GM19043 (cell line): ENCODE measurements at regions not wholly inside any gene's neighbourhood (a gene's known extent, or its start where the extent isn't known, plus 50 kb on each side); places are given as distances from the start of the nearest gene placed in this dataset.

Source experiments
- ATAC-seq: cut with Tn5 transposase; IDR thresholded peaks from one replicate; pipeline ENCODE4 v1.9.1; 2021; ENCODE audit warnings: low read depth; ENCODE audit not compliant: unreplicated experiment

- no peak for ATAC-seq
These were observed 93.8 kb downstream of the GLRX3 start for GRCh38 chr10:130230036-130230435.

- no peak for ATAC-seq
These were observed 94.4 kb downstream of the GLRX3 start for GRCh38 chr10:130230611-130231010.

GRCh38 chr10:130231251-130231741, 95.1 kb downstream of the GLRX3 start:
- ATAC-seq = no peak

GRCh38 chr10:130232166-130233034, 96.2 kb downstream of the GLRX3 start:
- no peak for ATAC-seq

GRCh38 chr10:130233035-130233360, 96.8 kb downstream of the GLRX3 start:
- ATAC-seq = no peak

GRCh38 chr10:130233426-130233825, 97.2 kb downstream of the GLRX3 start:
- ATAC-seq = no peak

- ATAC-seq = no peak
These were observed 98.2 kb downstream of the GLRX3 start for GRCh38 chr10:130234171-130234965.

GRCh38 chr10:130236711-130237110, 100.5 kb downstream of the GLRX3 start:
- ATAC-seq = no peak

- no peak for ATAC-seq
These were observed 104.2 kb downstream of the GLRX3 start for GRCh38 chr10:130240409-130240808.

GRCh38 chr10:130242513-130242912, 106.3 kb downstream of the GLRX3 start:
- no peak for ATAC-seq

GRCh38 chr10:130243015-130243414, 106.8 kb downstream of the GLRX3 start:
- no peak for ATAC-seq

GRCh38 chr10:130244031-130244927, 108.1 kb downstream of the GLRX3 start:
- ATAC-seq = no peak

GRCh38 chr10:130244928-130245495, 108.8 kb downstream of the GLRX3 start:
- ATAC-seq = no peak

- ATAC-seq = no peak
These were observed 109.9 kb downstream of the GLRX3 start for GRCh38 chr10:130246113-130246512.

- no peak for ATAC-seq
These were observed 113.9 kb downstream of the GLRX3 start for GRCh38 chr10:130250127-130250526.

GRCh38 chr10:130251766-130252165, 115.6 kb downstream of the GLRX3 start:
- no peak for ATAC-seq

- ATAC-seq = no peak
These were observed 118.1 kb downstream of the GLRX3 start for GRCh38 chr10:130254243-130254642.

GRCh38 chr10:130254662-130255061, 118.5 kb downstream of the GLRX3 start:
- no peak for ATAC-seq

- ATAC-seq = no peak
These were observed 119.6 kb downstream of the GLRX3 start for GRCh38 chr10:130255777-130256176.

GRCh38 chr10:130257897-130258296, 121.7 kb downstream of the GLRX3 start:
- no peak for ATAC-seq
